ACC112 (cell line): ENCODE measurements at regions not wholly inside any gene's neighbourhood (a gene's known extent, or its start where the extent isn't known, plus 50 kb on each side); places are given as distances from the start of the nearest gene placed in this dataset.

Experiments used
- H2AFZ ChIP-seq: fragments of 200-600 bp; sonication (generic); one replicate; pipeline ENCODE4 v1.6.0; 2017; ENCODE audit warnings: antibody characterized with exemption, low read length; ENCODE audit not compliant: unreplicated experiment
- H3K27ac ChIP-seq: fragments of 200-600 bp; sonication (generic); 2 replicates; pipeline ENCODE4 v1.5.1; 2014; ENCODE audit warnings: low read depth, mild to moderate bottlenecking, antibody characterized with exemption, low read length, moderate library complexity
- H3K27me3 ChIP-seq: fragments of 200-600 bp; sonication (generic); 2 replicates; pipeline ENCODE4 v1.6.1; 2014; ENCODE audit warnings: mild to moderate bottlenecking, antibody characterized with exemption, low read length, moderate library complexity, mixed read lengths; ENCODE audit not compliant: insufficient read depth
- H3K36me3 ChIP-seq: fragments of 200-600 bp; sonication (generic); 2 replicates; pipeline ENCODE4 v1.6.1; 2016; ENCODE audit warnings: mild to moderate bottlenecking, antibody characterized with exemption, low read length, moderate library complexity, mixed read lengths; ENCODE audit not compliant: insufficient read depth
- H3K4me1 ChIP-seq: fragments of 200-600 bp; sonication (generic); one replicate; pipeline ENCODE4 v1.6.1; 2016; ENCODE audit warnings: low read length, mixed read lengths; ENCODE audit not compliant: insufficient read depth, unreplicated experiment, control insufficient read depth
- H3K4me3 ChIP-seq: fragments of 200-600 bp; sonication (generic); 2 replicates; pipeline ENCODE4 v1.5.1; 2014; ENCODE audit warnings: mild to moderate bottlenecking, low read depth, low read length
- H3K79me2 ChIP-seq: fragments of 200-600 bp; sonication (generic); one replicate; pipeline ENCODE4 v1.6.0; 2016; ENCODE audit warnings: low read length; ENCODE audit not compliant: control insufficient read depth, unreplicated experiment, insufficient read depth

DNA sequence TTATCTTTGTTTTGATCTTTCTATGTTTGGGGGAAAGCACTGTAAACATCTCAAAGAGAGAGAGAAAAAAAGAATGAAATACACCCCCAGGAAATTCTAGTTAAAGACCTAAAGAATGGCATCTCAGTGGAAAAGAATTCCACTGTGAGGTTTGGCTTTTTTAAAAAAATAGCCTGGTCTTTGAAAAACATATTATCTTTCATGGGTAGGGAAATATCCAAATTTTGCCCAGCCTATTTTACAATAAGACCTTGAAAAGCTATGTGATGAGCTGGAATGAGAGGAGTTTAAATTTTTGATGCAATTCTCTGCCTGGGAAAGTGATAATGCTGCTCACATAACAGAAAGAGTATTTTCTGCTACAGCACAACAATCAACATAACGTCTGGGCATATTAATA, 348.1 kb upstream of the WWC1 start:
- Histone ChIP-seq H3K27ac (no peak overlapping the region), H3K36me3 (no peaks in the 10 kb centered on the region), H3K79me2 (no peaks in the 10 kb centered on the region), H3K4me3 (no peak overlapping the region), H2AFZ (no peak overlapping the region), H3K27me3 (no peaks in the 10 kb centered on the region), H3K4me1 (no peaks in the 10 kb centered on the region)

DNA sequence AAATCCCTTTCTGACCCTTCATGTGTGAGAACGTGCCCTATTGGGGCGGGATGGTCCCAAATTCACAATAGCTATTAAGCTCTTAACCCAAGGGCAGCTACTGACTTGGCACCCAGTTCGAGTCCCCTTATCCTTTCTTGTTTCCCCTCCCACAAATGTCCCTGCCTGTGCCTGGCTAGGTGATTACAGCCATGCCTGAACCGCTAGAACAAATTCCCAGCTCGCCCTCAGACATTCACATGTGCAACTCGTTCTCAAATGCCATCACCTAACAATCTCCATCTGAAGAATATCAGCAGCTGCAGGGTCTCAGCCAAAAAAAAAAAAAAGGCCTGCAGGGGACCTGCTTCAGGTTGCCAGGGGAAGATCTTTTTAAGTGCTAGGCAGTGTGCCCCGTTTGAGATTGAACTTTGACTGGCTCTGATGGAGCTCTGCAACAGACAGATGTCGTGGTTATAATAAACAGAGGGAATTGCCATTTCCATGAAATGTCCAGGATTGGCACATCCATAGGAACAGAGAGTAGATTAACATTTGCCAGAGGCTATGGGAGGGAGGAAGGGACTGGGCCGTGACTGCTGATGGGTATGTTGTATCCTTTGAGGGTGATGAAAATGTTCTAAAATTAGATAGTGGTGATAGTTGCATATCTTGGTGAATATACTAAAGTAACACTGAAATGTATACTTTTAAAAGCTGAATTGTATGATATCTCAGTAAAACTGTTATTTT, 347.2 kb upstream of the WWC1 start:
- H3K79me2 ChIP-seq: no peaks in the 10 kb centered on the region
- no peak overlapping the region for H3K4me3 ChIP-seq
- no peaks in the 10 kb centered on the region for H3K27me3 ChIP-seq
- no peak overlapping the region for H3K27ac ChIP-seq
- H3K4me1 ChIP-seq: no peaks in the 10 kb centered on the region
- H3K36me3 ChIP-seq: no peaks in the 10 kb centered on the region
- no peak overlapping the region for H2AFZ ChIP-seq

DNA sequence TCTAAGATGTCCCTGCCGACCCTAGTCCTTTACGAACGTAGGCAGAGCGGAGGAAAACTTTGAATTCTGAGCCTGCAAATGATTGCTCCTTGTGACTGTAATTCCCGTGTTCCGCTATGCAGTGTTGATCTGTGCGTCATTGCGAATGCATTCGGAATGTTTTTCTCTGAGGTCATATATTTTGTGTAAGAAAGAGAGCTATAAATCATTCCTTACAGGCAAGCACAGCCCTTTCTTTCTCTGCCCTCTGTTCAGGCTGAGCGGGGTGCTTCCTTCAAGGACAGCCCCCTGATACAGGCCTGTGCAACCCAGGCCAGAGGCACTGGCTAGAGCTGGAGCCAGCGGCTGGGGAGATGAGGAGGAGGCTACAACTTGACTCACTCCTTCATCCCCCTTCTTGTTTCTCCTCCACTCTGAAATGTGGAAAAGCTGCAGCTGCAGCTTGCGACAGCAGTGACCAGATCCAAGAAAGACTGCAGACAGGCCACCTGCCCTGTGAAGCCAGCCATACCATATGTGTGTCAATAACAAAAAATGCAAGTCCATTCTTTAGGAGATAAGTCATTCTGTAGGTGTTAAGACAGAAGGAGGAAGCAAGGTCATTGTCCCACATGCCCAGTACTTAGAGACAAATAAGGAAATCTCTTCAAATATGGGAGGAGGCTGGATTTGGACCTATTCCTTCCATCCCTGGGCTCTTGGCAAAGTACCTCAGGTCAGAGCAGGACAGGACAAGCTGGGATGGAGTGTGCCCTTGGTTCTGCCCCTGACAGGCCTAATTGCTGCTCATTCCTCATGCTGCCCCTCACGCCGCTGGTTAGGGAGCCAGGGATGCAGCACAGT, 345.7 kb upstream of the WWC1 start:
- H3K4me1 ChIP-seq: no peaks in the 10 kb centered on the region
- no peaks in the 10 kb centered on the region for H3K27me3 ChIP-seq
- no peak overlapping the region for H2AFZ ChIP-seq
- H3K79me2 ChIP-seq: no peaks in the 10 kb centered on the region
- no peak overlapping the region for H3K27ac ChIP-seq
- H3K36me3 ChIP-seq: no peaks in the 10 kb centered on the region
- H3K4me3 ChIP-seq: no peak overlapping the region

- Histone ChIP-seq H3K27me3 (no peaks in the 10 kb centered on the region), H3K4me3 (no peak overlapping the region), H3K4me1 (no peaks in the 10 kb centered on the region), H3K79me2 (no peaks in the 10 kb centered on the region), H2AFZ (no peak overlapping the region), H3K27ac (no peak overlapping the region), H3K36me3 (no peaks in the 10 kb centered on the region)
Measured at GRCh38 chr5:167947306-167947705, 344.1 kb upstream of the WWC1 start.

- H3K4me1 ChIP-seq: no peaks in the 10 kb centered on the region
- no peak overlapping the region for H2AFZ ChIP-seq
- no peaks in the 10 kb centered on the region for H3K36me3 ChIP-seq
- no peaks in the 10 kb centered on the region for H3K27me3 ChIP-seq
- no peak overlapping the region for H3K27ac ChIP-seq
- H3K4me3 ChIP-seq: no peak overlapping the region
- H3K79me2 ChIP-seq: no peaks in the 10 kb centered on the region
Measured at GRCh38 chr5:167948251-167948650, 343.2 kb upstream of the WWC1 start.

DNA sequence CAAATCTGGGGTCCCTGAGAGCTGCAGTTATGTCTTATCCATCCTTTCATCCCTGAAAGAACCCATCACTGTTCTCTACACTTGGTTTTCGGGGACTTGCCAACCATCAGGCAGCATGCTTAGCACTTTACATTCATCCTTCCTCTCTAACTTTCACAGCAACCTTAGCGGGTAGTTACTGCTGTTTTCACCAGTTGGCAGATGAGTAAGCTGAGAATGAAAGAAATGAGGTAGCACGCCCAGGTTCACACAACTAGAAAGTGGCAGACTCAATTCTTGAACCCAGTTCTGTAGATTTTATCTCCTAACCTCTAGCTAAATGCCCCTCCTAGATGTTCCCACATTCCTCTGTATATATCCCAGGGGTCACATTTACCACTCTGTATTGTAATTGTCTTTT, 342.0 kb upstream of the WWC1 start:
- no peak overlapping the region for H2AFZ ChIP-seq
- H3K4me3 ChIP-seq: no peak overlapping the region
- no peak overlapping the region for H3K27ac ChIP-seq
- H3K79me2 ChIP-seq: no peaks in the 10 kb centered on the region
- no peaks in the 10 kb centered on the region for H3K4me1 ChIP-seq
- no peaks in the 10 kb centered on the region for H3K27me3 ChIP-seq
- no peaks in the 10 kb centered on the region for H3K36me3 ChIP-seq

GRCh38 chr5:167950126-167950721, 341.2 kb upstream of the WWC1 start:
- Histone ChIP-seq H3K36me3 (no peaks in the 10 kb centered on the region), H3K27me3 (no peaks in the 10 kb centered on the region), H3K4me1 (no peaks in the 10 kb centered on the region), H3K4me3 (no peak overlapping the region), H3K79me2 (no peaks in the 10 kb centered on the region), H2AFZ (no peak overlapping the region), H3K27ac (no peak overlapping the region)

GRCh38 chr5:167951116-167951515, 340.3 kb upstream of the WWC1 start:
- no peaks in the 10 kb centered on the region for H3K4me1 ChIP-seq
- no peaks in the 10 kb centered on the region for H3K27me3 ChIP-seq
- peak overlapping the region; percentile 58 for H3K4me3 ChIP-seq
- no peak overlapping the region for H3K27ac ChIP-seq
- no peak overlapping the region for H2AFZ ChIP-seq
- H3K36me3 ChIP-seq: no peaks in the 10 kb centered on the region
- no peaks in the 10 kb centered on the region for H3K79me2 ChIP-seq

- no peak overlapping the region for H2AFZ ChIP-seq
- no peak overlapping the region for H3K27ac ChIP-seq
- H3K4me3 ChIP-seq: no peak overlapping the region
- no peaks in the 10 kb centered on the region for H3K27me3 ChIP-seq
- H3K4me1 ChIP-seq: no peaks in the 10 kb centered on the region
- no peaks in the 10 kb centered on the region for H3K79me2 ChIP-seq
- H3K36me3 ChIP-seq: no peaks in the 10 kb centered on the region
Measured at GRCh38 chr5:167952278-167952995, 339.0 kb upstream of the WWC1 start.

DNA sequence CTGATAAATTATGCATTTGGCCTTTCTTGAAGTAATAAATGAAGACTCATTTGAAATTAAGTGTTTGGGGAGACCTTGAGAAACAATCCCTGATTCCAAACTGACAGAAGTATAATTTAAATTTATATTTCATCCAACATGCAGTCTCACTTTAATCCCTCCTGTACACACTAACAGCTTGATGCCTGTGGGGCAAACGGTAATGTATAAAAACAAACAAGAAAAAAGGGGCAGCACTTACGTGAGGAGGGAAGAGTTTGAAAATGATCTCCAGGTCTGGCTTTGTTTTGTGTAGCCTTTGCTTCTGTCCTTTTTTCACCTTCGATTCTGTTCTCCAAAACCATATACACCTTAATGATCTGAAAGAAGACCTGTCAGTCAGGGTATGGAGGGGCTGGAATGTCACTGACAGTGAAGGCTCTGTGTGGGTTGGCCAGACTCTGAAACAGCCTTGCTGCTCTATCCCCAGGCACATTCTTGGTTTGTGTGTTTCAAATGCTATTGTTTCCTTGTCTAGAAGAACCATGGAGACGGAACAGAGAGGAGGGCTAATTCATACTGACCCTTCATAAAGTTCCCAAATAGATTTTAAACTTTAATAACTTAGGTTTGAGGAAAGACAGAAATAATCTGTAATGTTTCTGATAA, 338.2 kb upstream of the WWC1 start:
- Histone ChIP-seq H2AFZ (no peak overlapping the region), H3K4me3 (no peak overlapping the region), H3K36me3 (no peaks in the 10 kb centered on the region), H3K79me2 (no peaks in the 10 kb centered on the region), H3K4me1 (no peaks in the 10 kb centered on the region), H3K27ac (no peak overlapping the region), H3K27me3 (no peaks in the 10 kb centered on the region)
